Activated naive CD4-positive, alpha-beta T cell treated with anti-CD3 and anti-CD28 coated beads, Interleukin-2, amount 10 ng/mL, durations not matched to agents 7 days and 5 days (primary cell): ENCODE measurements at regions not wholly inside any gene's neighbourhood (a gene's known extent, or its start where the extent isn't known, plus 50 kb on each side); places are given as distances from the start of the nearest gene placed in this dataset.

Source experiments
- CTCF ChIA-PET: fragments of 350-600 bp; sonication (Branson Sonifier 250); formaldehyde crosslinking; loops from one replicate; lab custom pipeline; 2021; ENCODE audit warnings: antibody characterized with exemption; lab: Charles Lee
- DNase-seq: peaks from one replicate; pipeline ENCODE4 v3.0.0-alpha.2; 2020
- H3K27ac Mint-ChIP-seq: one replicate; pipeline ENCODE4 v1.8.0; 2021; ENCODE audit warnings: mild to moderate bottlenecking, moderate library complexity, mixed read lengths
- H3K27me3 Mint-ChIP-seq: one replicate; pipeline ENCODE4 v1.8.0; 2021; ENCODE audit warnings: mild to moderate bottlenecking, mixed read lengths
- H3K36me3 Mint-ChIP-seq: one replicate; pipeline ENCODE4 v1.8.0; 2021; ENCODE audit warnings: mixed read lengths
- H3K4me1 Mint-ChIP-seq: one replicate; pipeline ENCODE4 v1.8.0; 2021; ENCODE audit warnings: mixed read lengths
- H3K4me3 Mint-ChIP-seq: one replicate; pipeline ENCODE4 v1.8.0; 2021; ENCODE audit warnings: mild to moderate bottlenecking, moderate library complexity, mixed read lengths
- H3K9me3 Mint-ChIP-seq: one replicate; pipeline ENCODE4 v1.8.0; 2021; ENCODE audit warnings: mixed read lengths

GRCh38 chr3:137201066-137201465, 243.3 kb downstream of the IL20RB start:
- DNase-seq = no peak
- peaks cover 3% of the 10 kb centered on the region for H3K9me3 Mint-ChIP-seq
- H3K27ac Mint-ChIP-seq = no peak overlapping the region
- no peaks in the 10 kb centered on the region for H3K36me3 Mint-ChIP-seq
- no peaks in the 10 kb centered on the region for H3K27me3 Mint-ChIP-seq
- CTCF ChIA-PET = no interaction called here
- H3K4me1 Mint-ChIP-seq = no peaks in the 10 kb centered on the region
- H3K4me3 Mint-ChIP-seq = no peak overlapping the region

- no peaks in the 10 kb centered on the region for H3K27me3 Mint-ChIP-seq
- H3K4me3 Mint-ChIP-seq = no peak overlapping the region
- no peaks in the 10 kb centered on the region for H3K4me1 Mint-ChIP-seq
- peaks cover 3% of the 10 kb centered on the region for H3K9me3 Mint-ChIP-seq
- no peaks in the 10 kb centered on the region for H3K36me3 Mint-ChIP-seq
- no peak overlapping the region for H3K27ac Mint-ChIP-seq
- CTCF ChIA-PET = no interaction called here
- DNase-seq = no peak
These were observed 245.2 kb downstream of the IL20RB start for GRCh38 chr3:137202941-137203340.

- Mint-ChIP-seq H3K36me3 (no peaks in the 10 kb centered on the region), H3K27me3 (no peaks in the 10 kb centered on the region), H3K27ac (no peak overlapping the region), H3K4me3 (no peak overlapping the region), H3K4me1 (no peaks in the 10 kb centered on the region), H3K9me3 (peaks cover 2% of the 10 kb centered on the region)
- no peak for DNase-seq
- CTCF ChIA-PET = no interaction called here
These were observed 246.6 kb downstream of the IL20RB start for GRCh38 chr3:137204409-137204808.

GRCh38 chr3:137205394-137206045, 247.7 kb downstream of the IL20RB start:
- H3K36me3 Mint-ChIP-seq = no peaks in the 10 kb centered on the region
- CTCF ChIA-PET = no interaction called here
- no peak for DNase-seq
- no peak overlapping the region for H3K4me3 Mint-ChIP-seq
- no peaks in the 10 kb centered on the region for H3K27me3 Mint-ChIP-seq
- no peaks in the 10 kb centered on the region for H3K4me1 Mint-ChIP-seq
- H3K9me3 Mint-ChIP-seq = no peaks in the 10 kb centered on the region
- no peak overlapping the region for H3K27ac Mint-ChIP-seq

- H3K4me3 Mint-ChIP-seq = no peak overlapping the region
- no peaks in the 10 kb centered on the region for H3K36me3 Mint-ChIP-seq
- H3K27ac Mint-ChIP-seq = no peak overlapping the region
- DNase-seq = no peak
- CTCF ChIA-PET = no interaction called here
- H3K27me3 Mint-ChIP-seq = no peaks in the 10 kb centered on the region
- no peaks in the 10 kb centered on the region for H3K9me3 Mint-ChIP-seq
- no peaks in the 10 kb centered on the region for H3K4me1 Mint-ChIP-seq
These were observed 249.8 kb downstream of the IL20RB start for GRCh38 chr3:137207616-137208015.

GRCh38 chr3:137217733-137218132, 259.9 kb downstream of the IL20RB start:
- no peak overlapping the region for H3K4me3 Mint-ChIP-seq
- DNase-seq = no peak
- H3K9me3 Mint-ChIP-seq = no peaks in the 10 kb centered on the region
- no peak overlapping the region for H3K27ac Mint-ChIP-seq
- H3K27me3 Mint-ChIP-seq = no peaks in the 10 kb centered on the region
- H3K4me1 Mint-ChIP-seq = no peaks in the 10 kb centered on the region
- CTCF ChIA-PET = no interaction called here
- H3K36me3 Mint-ChIP-seq = no peaks in the 10 kb centered on the region

- Mint-ChIP-seq H3K9me3 (no peaks in the 10 kb centered on the region), H3K36me3 (no peaks in the 10 kb centered on the region), H3K27ac (no peak overlapping the region), H3K4me3 (no peak overlapping the region), H3K27me3 (no peaks in the 10 kb centered on the region), H3K4me1 (no peaks in the 10 kb centered on the region)
- DNase-seq = no peak
- CTCF ChIA-PET = no interaction called here
These were observed 262.1 kb downstream of the IL20RB start for GRCh38 chr3:137219801-137220445.

GRCh38 chr3:137222736-137223225, 265.0 kb downstream of the IL20RB start:
- Mint-ChIP-seq H3K4me1 (no peaks in the 10 kb centered on the region), H3K36me3 (no peaks in the 10 kb centered on the region), H3K27me3 (peaks cover 4% of the 10 kb centered on the region), H3K9me3 (no peaks in the 10 kb centered on the region), H3K27ac (no peak overlapping the region), H3K4me3 (no peak overlapping the region)
- CTCF ChIA-PET = no interaction called here
- DNase-seq = no peak

GRCh38 chr3:137224464-137224863, 266.7 kb downstream of the IL20RB start:
- CTCF ChIA-PET = no interaction called here
- no peak overlapping the region for H3K27ac Mint-ChIP-seq
- no peak for DNase-seq
- no peaks in the 10 kb centered on the region for H3K4me1 Mint-ChIP-seq
- H3K4me3 Mint-ChIP-seq = no peak overlapping the region
- H3K36me3 Mint-ChIP-seq = no peaks in the 10 kb centered on the region
- H3K27me3 Mint-ChIP-seq = peaks cover 4% of the 10 kb centered on the region
- H3K9me3 Mint-ChIP-seq = no peaks in the 10 kb centered on the region

- H3K4me3 Mint-ChIP-seq = no peak overlapping the region
- CTCF ChIA-PET = no interaction called here
- no peaks in the 10 kb centered on the region for H3K36me3 Mint-ChIP-seq
- no peaks in the 10 kb centered on the region for H3K4me1 Mint-ChIP-seq
- no peaks in the 10 kb centered on the region for H3K9me3 Mint-ChIP-seq
- no peaks in the 10 kb centered on the region for H3K27me3 Mint-ChIP-seq
- DNase-seq = no peak
- no peak overlapping the region for H3K27ac Mint-ChIP-seq
These were observed 285.1 kb downstream of the IL20RB start for GRCh38 chr3:137242836-137243400.

GRCh38 chr3:137246491-137246890, 288.7 kb downstream of the IL20RB start:
- Mint-ChIP-seq H3K36me3 (no peaks in the 10 kb centered on the region), H3K4me1 (no peaks in the 10 kb centered on the region), H3K9me3 (peaks cover 4% of the 10 kb centered on the region), H3K27me3 (no peaks in the 10 kb centered on the region), H3K4me3 (no peak overlapping the region), H3K27ac (no peak overlapping the region)
- no peak for DNase-seq
- CTCF ChIA-PET = no interaction called here

GRCh38 chr3:137249311-137249940, 291.6 kb downstream of the IL20RB start:
- no peak for DNase-seq
- no peak overlapping the region for H3K4me3 Mint-ChIP-seq
- CTCF ChIA-PET = no interaction called here
- peaks cover 7% of the 10 kb centered on the region for H3K9me3 Mint-ChIP-seq
- no peaks in the 10 kb centered on the region for H3K27me3 Mint-ChIP-seq
- no peaks in the 10 kb centered on the region for H3K4me1 Mint-ChIP-seq
- no peak overlapping the region for H3K27ac Mint-ChIP-seq
- H3K36me3 Mint-ChIP-seq = no peaks in the 10 kb centered on the region

GRCh38 chr3:137259089-137259488, 301.3 kb downstream of the IL20RB start:
- no peak for DNase-seq
- no peaks in the 10 kb centered on the region for H3K9me3 Mint-ChIP-seq
- H3K27me3 Mint-ChIP-seq = no peaks in the 10 kb centered on the region
- H3K4me1 Mint-ChIP-seq = no peaks in the 10 kb centered on the region
- no peaks in the 10 kb centered on the region for H3K36me3 Mint-ChIP-seq
- no peak overlapping the region for H3K4me3 Mint-ChIP-seq
- H3K27ac Mint-ChIP-seq = no peak overlapping the region
- CTCF ChIA-PET = no interaction called here

- no peaks in the 10 kb centered on the region for H3K36me3 Mint-ChIP-seq
- H3K4me3 Mint-ChIP-seq = no peak overlapping the region
- no peaks in the 10 kb centered on the region for H3K4me1 Mint-ChIP-seq
- no peaks in the 10 kb centered on the region for H3K9me3 Mint-ChIP-seq
- no peak for DNase-seq
- no peak overlapping the region for H3K27ac Mint-ChIP-seq
- CTCF ChIA-PET = no interaction called here
- H3K27me3 Mint-ChIP-seq = peaks cover 4% of the 10 kb centered on the region
These were observed 301.9 kb downstream of the IL20RB start for GRCh38 chr3:137259701-137260100.
